OCI-LY7 (cell line): ENCODE measurements at regions not wholly inside any gene's neighbourhood (a gene's known extent, or its start where the extent isn't known, plus 50 kb on each side); places are given as distances from the start of the nearest gene placed in this dataset.

Experiments
- BruUV-seq: library from RNA; stranded (reverse); fragments of 400-500 nt; replicated peaks from 2 replicates; lab custom pipeline; 2021; lab: Mats Ljungman, UMichigan
- CTCF ChIA-PET: fragments of 300-600 bp; sonication (Branson Sonifier 250); formaldehyde crosslinking; loops from one replicate; lab custom pipeline; 2022; ENCODE audit warnings: antibody characterized with exemption; ENCODE audit not compliant: unreplicated experiment; lab: Charles Lee
- POLR2A ChIA-PET: fragments of 300-600 bp; sonication (Branson Sonifier 250); formaldehyde crosslinking; loops from one replicate; lab custom pipeline; 2022; ENCODE audit warnings: antibody characterized with exemption; lab: Charles Lee
- DNase-seq: peaks from one replicate; pipeline ENCODE4 v3.0.0-alpha.2; 2015; ENCODE audit warnings: low spot score
- H2AFZ ChIP-seq: fragments of 200-600 bp; sonication (generic), shearing (Covaris generic); 2 replicates; pipeline ENCODE4 v1.6.1; 2014; ENCODE audit warnings: mild to moderate bottlenecking, antibody characterized with exemption, low read length, moderate library complexity
- H3K27ac ChIP-seq: fragments of 200-600 bp; sonication (generic); 2 replicates; pipeline ENCODE4 v1.5.1; 2014; ENCODE audit warnings: mixed run types, low read depth, mild to moderate bottlenecking, moderate library complexity, low read length, inconsistent platforms; ENCODE audit not compliant: poor library complexity, severe bottlenecking
- H3K36me3 ChIP-seq: fragments of 200-600 bp; sonication (generic); 2 replicates; pipeline ENCODE4 v1.6.1; 2014; ENCODE audit warnings: mild to moderate bottlenecking, antibody characterized with exemption, low read length, moderate library complexity, mixed read lengths; ENCODE audit not compliant: insufficient read depth
- H3K4me1 ChIP-seq: fragments of 200-600 bp; sonication (generic); 2 replicates; pipeline ENCODE4 v1.5.1; 2014; ENCODE audit warnings: mild to moderate bottlenecking, low read length; ENCODE audit not compliant: insufficient read depth, poor library complexity, severe bottlenecking
- H3K4me2 ChIP-seq: fragments of 200-600 bp; sonication (generic); 2 replicates; pipeline ENCODE4 v1.6.1; 2014; ENCODE audit warnings: mild to moderate bottlenecking, low read length
- H3K4me3 ChIP-seq: fragments of 200-600 bp; sonication (generic); 2 replicates; pipeline ENCODE4 v1.5.1; 2014; ENCODE audit warnings: mild to moderate bottlenecking, low read depth, low read length; ENCODE audit not compliant: poor library complexity, severe bottlenecking
- H3K79me2 ChIP-seq: fragments of 200-600 bp; sonication (generic); 2 replicates; pipeline ENCODE4 v1.6.1; 2016; ENCODE audit warnings: low read depth, mild to moderate bottlenecking, low read length, moderate library complexity, mixed read lengths; ENCODE audit not compliant: insufficient read depth
- H3K9me2 ChIP-seq: fragments of 200-600 bp; sonication (generic); 2 replicates; pipeline ENCODE4 v1.6.1; 2016; ENCODE audit warnings: mild to moderate bottlenecking, low read length, mixed read lengths; ENCODE audit not compliant: insufficient read depth
- H3K9me3 ChIP-seq: fragments of 200-600 bp; sonication (generic); 2 replicates; pipeline ENCODE4 v1.6.1; 2014; ENCODE audit warnings: mild to moderate bottlenecking, mixed run types, low read length, mixed read lengths
- H4K20me1 ChIP-seq: fragments of 200-600 bp; sonication (generic); 2 replicates; pipeline ENCODE4 v1.6.1; 2014; ENCODE audit warnings: mild to moderate bottlenecking, antibody characterized with exemption, low read length, moderate library complexity, mixed read lengths; ENCODE audit not compliant: insufficient read depth
- CTCF ChIP-seq: fragments of 200-600 bp; sonication (generic); conservative IDR thresholded peaks from 2 replicates; pipeline ENCODE4 v1.5.1; 2014; ENCODE audit warnings: mild to moderate bottlenecking, antibody characterized with exemption, low read length, moderate library complexity, mixed read lengths
- EZH2phosphoT487 ChIP-seq: fragments of 200-600 bp; sonication (generic); IDR thresholded peaks from 2 replicates; pipeline ENCODE4 v1.6.1; 2018; ENCODE audit warnings: low read depth, borderline replicate concordance, mild to moderate bottlenecking, mixed run types, antibody characterized with exemption, low read length, moderate library complexity, mixed read lengths
- intact Hi-C: fragments of 100-400 bp; cut with micrococcal nuclease; formaldehyde crosslinking; loops from one replicate; pipeline ENCODE4 v1.10.0; 2022; ENCODE audit not compliant: unreplicated experiment

- ChIA-PET CTCF (no interaction called here), POLR2A (interaction anchor here (0.7 kb wide), 1 partner anchor 19 kb away, joined by 5 read pairs; no protein-coding TSS in a partner anchor)
- Histone ChIP-seq H3K9me2 (no peaks in the 10 kb centered on the region), H3K27ac (no peak overlapping the region), H3K79me2 (no peaks in the 10 kb centered on the region), H3K4me3 (no peak overlapping the region), H3K4me2 (no peak overlapping the region), H4K20me1 (no peaks in the 10 kb centered on the region), H2AFZ (no peak overlapping the region), H3K9me3 (no peaks in the 10 kb centered on the region), H3K36me3 (no peaks in the 10 kb centered on the region), H3K4me1 (no peaks in the 10 kb centered on the region)
- BruUV-seq, result no TSS peak
- intact Hi-C loops, result no loop called here
- DNase-seq, result no peak
- TF ChIP-seq CTCF, result no peak
- TF ChIP-seq EZH2phosphoT487, result no peak
Measured at GRCh38 chr3:94904156-94904674, 841.4 kb downstream of the NSUN3 start.

- no peak for DNase-seq
- Histone ChIP-seq H3K79me2 (no peaks in the 10 kb centered on the region), H4K20me1 (no peaks in the 10 kb centered on the region), H2AFZ (no peak overlapping the region), H3K27ac (no peak overlapping the region), H3K4me1 (no peaks in the 10 kb centered on the region), H3K4me3 (no peak overlapping the region), H3K9me2 (no peaks in the 10 kb centered on the region), H3K36me3 (no peaks in the 10 kb centered on the region), H3K4me2 (no peak overlapping the region), H3K9me3 (no peaks in the 10 kb centered on the region)
- intact Hi-C loops, result no loop called here
- TF ChIP-seq CTCF, result no peak
- no peak for TF ChIP-seq EZH2phosphoT487
- CTCF ChIA-PET, result no interaction called here
- POLR2A ChIA-PET, result no interaction called here
- no TSS peak for BruUV-seq
Measured at GRCh38 chr3:94909726-94910125, 846.9 kb downstream of the NSUN3 start.

- Histone ChIP-seq H3K79me2 (no peaks in the 10 kb centered on the region), H3K27ac (no peak overlapping the region), H3K9me2 (no peaks in the 10 kb centered on the region), H3K4me3 (no peak overlapping the region), H3K4me1 (no peaks in the 10 kb centered on the region), H3K36me3 (no peaks in the 10 kb centered on the region), H3K9me3 (no peaks in the 10 kb centered on the region), H4K20me1 (no peaks in the 10 kb centered on the region), H2AFZ (no peak overlapping the region), H3K4me2 (no peak overlapping the region)
- no peak for TF ChIP-seq CTCF
- no peak for TF ChIP-seq EZH2phosphoT487
- ChIA-PET POLR2A (no interaction called here), CTCF (no interaction called here)
- no TSS peak for BruUV-seq
- intact Hi-C loops, result no loop called here
- no peak for DNase-seq
Measured at GRCh38 chr3:94912656-94913055, 849.8 kb downstream of the NSUN3 start.
